ENCODE measurements at regions not wholly inside any gene's neighbourhood (a gene's known extent, or its start where the extent isn't known, plus 50 kb on each side); places are given as distances from the start of the nearest gene placed in this dataset.

- Histone ChIP-seq H3K27ac (no peak overlapping the region), H3K4me1 (no peaks in the 10 kb centered on the region), H3K9me3 (no peaks in the 10 kb centered on the region), H3K4me3 (no peak overlapping the region), H3K36me3 (no peaks in the 10 kb centered on the region), H3K27me3 (replicated peaks in 1 of 7) (no peaks in the 10 kb centered on the region)
- TF ChIP-seq POLR2AphosphoS5 (IDR thresholded peaks at IDR 0.05) (no peak), CTCF (IDR thresholded peaks at IDR 0.05 in 8 of 11, conservative IDR thresholded peaks at IDR 0.05 in 3 of 11) (no peak), POLR2A (IDR thresholded peaks at IDR 0.05) (no peak)
- intact Hi-C loops (cut with DNase I; ENCODE audit: low total_unique reads) = no loop called here
- WGBS, 5 donors = 84 to 91% (median 89%) methylated on average over 4 of the region's 4 CpGs
- DNase-seq = no peak
Observed at GRCh38 chr1:232389744-232390143, 240.2 kb downstream of the SIPA1L2 start.

GRCh38 chr1:232388363-232388762, 241.6 kb downstream of the SIPA1L2 start:
- Histone ChIP-seq H3K36me3 (no peaks in the 10 kb centered on the region), H3K9me3 (no peaks in the 10 kb centered on the region), H3K4me3 (no peak overlapping the region), H3K27ac (no peak overlapping the region), H3K4me1 (no peaks in the 10 kb centered on the region), H3K27me3 (replicated peaks in 1 of 7) (no peaks in the 10 kb centered on the region)
- TF ChIP-seq POLR2AphosphoS5 (IDR thresholded peaks at IDR 0.05) (no peak), CTCF (IDR thresholded peaks at IDR 0.05 in 8 of 11, conservative IDR thresholded peaks at IDR 0.05 in 3 of 11) (no peak), POLR2A (IDR thresholded peaks at IDR 0.05) (no peak)
- intact Hi-C loops (cut with DNase I; ENCODE audit: low total_unique reads) = no loop called here
- DNase-seq = no peak
- WGBS, 5 donors = 75 to 80% (median 79%) methylated on average over 3 of the region's 3 CpGs

GRCh38 chr1:232386721-232387510, 243.0 kb downstream of the SIPA1L2 start:
- intact Hi-C loops (cut with DNase I; ENCODE audit: low total_unique reads) = no loop called here
- TF ChIP-seq POLR2A (IDR thresholded peaks at IDR 0.05) (no peak), CTCF (IDR thresholded peaks at IDR 0.05 in 8 of 11, conservative IDR thresholded peaks at IDR 0.05 in 3 of 11) (no peak)
- DNase-seq = no peak
- Histone ChIP-seq H3K4me1 (no peaks in the 10 kb centered on the region), H3K27me3 (replicated peaks in 1 of 7) (peaks cover 0 to 4% (median 0%) of the 10 kb centered on the region in 7 donors), H3K27ac (no peak overlapping the region), H3K36me3 (no peaks in the 10 kb centered on the region), H3K4me3 (no peak overlapping the region), H3K9me3 (no peaks in the 10 kb centered on the region)
- WGBS, 5 donors = 84 to 95% (median 85%) methylated on average over 9 of the region's 9 CpGs

- intact Hi-C loops (cut with DNase I; ENCODE audit: low total_unique reads) = no loop called here
- no peak overlapping the region for H3K4me3 ChIP-seq
- 72 to 91% (median 75%) methylated on average over 8 to 9 of the region's 9 CpGs for WGBS, 5 donors
Observed at GRCh38 chr1:232386294-232386693, 243.6 kb downstream of the SIPA1L2 start.

More at GRCh38 chr1:232386294-232386693, 243.6 kb downstream of the SIPA1L2 start:
- H3K9me3 ChIP-seq = no peaks in the 10 kb centered on the region
- peaks cover 0 to 4% (median 0%) of the 10 kb centered on the region in 7 donors for H3K27me3 ChIP-seq (replicated peaks in 1 of 7)
- H3K27ac ChIP-seq = no peak overlapping the region
- no peaks in the 10 kb centered on the region for H3K36me3 ChIP-seq
- no peak for DNase-seq
- no peak for TF ChIP-seq POLR2A (IDR thresholded peaks at IDR 0.05)
- no peak for TF ChIP-seq POLR2AphosphoS5 (IDR thresholded peaks at IDR 0.05)
- TF ChIP-seq CTCF (IDR thresholded peaks at IDR 0.05 in 8 of 11, conservative IDR thresholded peaks at IDR 0.05 in 3 of 11) = no peak
- H3K4me1 ChIP-seq = no peaks in the 10 kb centered on the region
